Ishikawa (cell line): ENCODE measurements at regions not wholly inside any gene's neighbourhood (a gene's known extent, or its start where the extent isn't known, plus 50 kb on each side); places are given as distances from the start of the nearest gene placed in this dataset.

Source experiments
- CEBPB ChIP-seq: IDR thresholded peaks from 2 replicates; pipeline ENCODE4 v1.6.1; 2012
- CREB1 ChIP-seq: IDR thresholded peaks from 2 replicates; pipeline ENCODE4 v1.6.1; 2012; ENCODE audit warnings: low read depth
- EGR1 ChIP-seq: IDR thresholded peaks from 2 replicates; pipeline ENCODE4 v1.6.1; 2012
- EP300 ChIP-seq: IDR thresholded peaks from 2 replicates; pipeline ENCODE4 v1.6.1; 2012; ENCODE audit warnings: borderline replicate concordance
- FOXM1 ChIP-seq: IDR thresholded peaks from 2 replicates; pipeline ENCODE4 v1.6.1; 2012; ENCODE audit warnings: low read depth, borderline replicate concordance
- MAX ChIP-seq: IDR thresholded peaks from 2 replicates; pipeline ENCODE4 v1.6.1; 2012
- NFIC ChIP-seq: IDR thresholded peaks from 2 replicates; pipeline ENCODE4 v1.6.1; 2012
- RAD21 ChIP-seq: IDR thresholded peaks from 2 replicates; pipeline ENCODE4 v1.6.1; 2012; ENCODE audit warnings: low read depth
- REST ChIP-seq: IDR thresholded peaks from 2 replicates; pipeline ENCODE4 v1.6.1; 2012; ENCODE audit warnings: low read depth, mild to moderate bottlenecking
- TAF1 ChIP-seq: IDR thresholded peaks from 2 replicates; pipeline ENCODE4 v1.6.1; 2012; ENCODE audit warnings: low read depth, mild to moderate bottlenecking
- TCF12 ChIP-seq: IDR thresholded peaks from 2 replicates; pipeline ENCODE4 v1.6.1; 2012; ENCODE audit warnings: low read depth
- TEAD4 ChIP-seq: IDR thresholded peaks from 2 replicates; pipeline ENCODE4 v1.6.1; 2012
- USF1 ChIP-seq: IDR thresholded peaks from 2 replicates; pipeline ENCODE4 v1.6.1; 2012
- YY1 ChIP-seq: IDR thresholded peaks from 2 replicates; pipeline ENCODE4 v1.6.1; 2012; ENCODE audit warnings: low read depth
- ZBTB7A ChIP-seq: IDR thresholded peaks from 2 replicates; pipeline ENCODE4 v1.6.1; 2012; ENCODE audit warnings: low read depth

GRCh38 chr5:8676695-8677094, 807.7 kb downstream of the MTRR start:
- no peak for TF ChIP-seq MAX
- no peak for TF ChIP-seq USF1
- no peak for TF ChIP-seq EP300
- no peak for TF ChIP-seq REST
- TF ChIP-seq RAD21 = no peak
- TF ChIP-seq FOXM1 = no peak
- TF ChIP-seq TCF12 = no peak
- no peak for TF ChIP-seq TAF1
- TF ChIP-seq CREB1 = no peak
- no peak for TF ChIP-seq ZBTB7A
- TF ChIP-seq TEAD4 = no peak
- no peak for TF ChIP-seq EGR1
- no peak for TF ChIP-seq NFIC
- no peak for TF ChIP-seq YY1
- TF ChIP-seq CEBPB = no peak

GRCh38 chr5:8682381-8682780, 813.4 kb downstream of the MTRR start:
- no peak for TF ChIP-seq CREB1
- no peak for TF ChIP-seq EP300
- TF ChIP-seq TEAD4 = no peak
- TF ChIP-seq YY1 = no peak
- TF ChIP-seq RAD21 = no peak
- no peak for TF ChIP-seq MAX
- TF ChIP-seq USF1 = no peak
- TF ChIP-seq ZBTB7A = no peak
- no peak for TF ChIP-seq EGR1
- TF ChIP-seq FOXM1 = no peak
- no peak for TF ChIP-seq CEBPB
- TF ChIP-seq TAF1 = no peak
- TF ChIP-seq NFIC = no peak
- no peak for TF ChIP-seq TCF12
- TF ChIP-seq REST = no peak

GRCh38 chr5:8683496-8683895, 814.5 kb downstream of the MTRR start:
- TF ChIP-seq CREB1 (no peak), TEAD4 (no peak), EP300 (no peak), TCF12 (no peak)

- TF ChIP-seq TCF12 = no peak
- no peak for TF ChIP-seq ZBTB7A
- no peak for TF ChIP-seq CEBPB
- TF ChIP-seq RAD21 = no peak
- no peak for TF ChIP-seq EGR1
- no peak for TF ChIP-seq TAF1
- no peak for TF ChIP-seq FOXM1
- no peak for TF ChIP-seq CREB1
Observed at GRCh38 chr5:8685704-8686103, 816.8 kb downstream of the MTRR start.

- TF ChIP-seq CREB1 = no peak
- TF ChIP-seq MAX = no peak
- no peak for TF ChIP-seq FOXM1
- no peak for TF ChIP-seq EP300
- TF ChIP-seq RAD21 = no peak
- TF ChIP-seq CEBPB = no peak
Observed at GRCh38 chr5:8686707-8687106, 817.8 kb downstream of the MTRR start.

- TF ChIP-seq USF1 (no peak), RAD21 (no peak), REST (no peak), ZBTB7A (no peak), CEBPB (no peak), TAF1 (no peak), TEAD4 (no peak), TCF12 (no peak), MAX (no peak), CREB1 (no peak), FOXM1 (no peak), YY1 (no peak), EP300 (no peak), EGR1 (no peak), NFIC (no peak)
Observed at GRCh38 chr5:8689773-8690172, 820.8 kb downstream of the MTRR start.
